Upper lobe of left lung (tissue), 6 donors: ENCODE measurements at regions not wholly inside any gene's neighbourhood (a gene's known extent, or its start where the extent isn't known, plus 50 kb on each side); places are given as distances from the start of the nearest gene placed in this dataset.
"Not testable (repeated sequence)": the region's sequence is repeated elsewhere in the genome, so short reads cannot be mapped to it uniquely, and the experiment has no call there.

Experiments used
- ATAC-seq, 2 donors: fragments of 200-7000 bp; cut with Tn5 transposase; one replicate each; pipeline ENCODE4 v1.9.1; 2022; ENCODE audit warnings: mild to moderate bottlenecking in 2 of 2, moderate library complexity in 2 of 2; ENCODE audit not compliant: low FRiP score in 2 of 2
- DNase-seq, 2 donors: peaks; one replicate each; pipeline ENCODE4 v3.0.0-alpha.2; 2019 to 2020
- H3K27ac ChIP-seq, 4 donors: fragments of 200-600 bp; sonication (generic); one replicate each; pipeline ENCODE4 v1.5.1; 2016 to 2019
- H3K27me3 ChIP-seq, 4 donors: fragments of 200-600 bp; sonication (generic); one replicate each; pipeline ENCODE4 v1.5.1; 2017 to 2019
- H3K36me3 ChIP-seq, 4 donors: fragments of 200-600 bp; sonication (generic); one replicate each; pipeline ENCODE4 v1.5.1; 2016 to 2019
- H3K4me1 ChIP-seq, 4 donors: fragments of 200-600 bp; sonication (generic); one replicate each; pipeline ENCODE4 v1.5.1; 2018 to 2019
- H3K4me3 ChIP-seq, 4 donors: fragments of 200-600 bp; sonication (generic); one replicate each; pipeline ENCODE4 v1.5.1; 2017 to 2019; ENCODE audit warnings: mild to moderate bottlenecking in 2 of 4, moderate library complexity in 1 of 4
- H3K9me3 ChIP-seq, 4 donors: fragments of 200-600 bp; sonication (generic); one replicate each; pipeline ENCODE4 v1.5.1; 2018 to 2019
- CTCF ChIP-seq, 6 experiments: fragments of 450-650 bp in 4 of 6; fragments of 200-600 bp in 2 of 6; sonication (generic) in 2 of 6; IDR thresholded peaks; one replicate each; pipeline ENCODE4 v1.5.1; 2016 to 2019; ENCODE audit warnings: antibody characterized with exemption in 6 of 6
- EP300 ChIP-seq, 4 donors: sonication (generic); formaldehyde crosslinking; IDR thresholded peaks; one replicate each; pipeline ENCODE4 v1.5.1; 2017; ENCODE audit warnings: antibody characterized with exemption in 4 of 4, control low read depth in 2 of 4
- POLR2A ChIP-seq, 4 donors: fragments of 450-650 bp; IDR thresholded peaks; one replicate each; pipeline ENCODE4 v1.5.1; 2016 to 2017; ENCODE audit warnings: antibody characterized with exemption in 4 of 4, mild to moderate bottlenecking in 2 of 4
- POLR2AphosphoS5 ChIP-seq, 2 donors: sonication (generic); formaldehyde crosslinking; IDR thresholded peaks; one replicate each; pipeline ENCODE4 v1.5.1; 2017; ENCODE audit warnings: antibody characterized with exemption in 2 of 2
- WGBS, 2 donors: methylation state at CpG; one replicate each; pipeline ENCODE4 v1.1.5; 2017 to 2018; 5-methylcytosine and 5-hydroxymethylcytosine counted together
- donor health status: DM: no; HTN: no; CAD: no; lungs with moderate emphysema.
- donor health status: DM: no; HTN: yes; CAD: no; lungs with severe emphysema.

GRCh38 chr4:177528620-177529019 lies 86.4 kb upstream of the AGA start:
- Histone ChIP-seq H3K4me3 (no peak overlapping the region), H3K36me3 (no peaks in the 10 kb centered on the region), H3K9me3 (no peaks in the 10 kb centered on the region), H3K27me3 (no peaks in the 10 kb centered on the region), H3K27ac (no peak overlapping the region), H3K4me1 (no peaks in the 10 kb centered on the region)
- ATAC-seq (no peak), DNase-seq (no peak)
- no peak for TF ChIP-seq POLR2A (IDR thresholded peaks at IDR 0.05)
- no peak for TF ChIP-seq POLR2AphosphoS5 (IDR thresholded peaks at IDR 0.05)
- no peak for TF ChIP-seq EP300 (IDR thresholded peaks at IDR 0.05)
- no peak for TF ChIP-seq CTCF (IDR thresholded peaks at IDR 0.05)
- WGBS, 2 donors: 86 to 91% methylated on average over 5 of the region's 5 CpGs

GRCh38 chr4:177530561-177530960 lies 88.3 kb upstream of the AGA start:
- TF ChIP-seq CTCF (IDR thresholded peaks at IDR 0.05) (no peak), POLR2AphosphoS5 (IDR thresholded peaks at IDR 0.05) (no peak), POLR2A (IDR thresholded peaks at IDR 0.05) (no peak), EP300 (IDR thresholded peaks at IDR 0.05) (no peak)
- no peak overlapping the region for H3K4me3 ChIP-seq
- H3K9me3 ChIP-seq: no peaks in the 10 kb centered on the region
- H3K27me3 ChIP-seq: no peaks in the 10 kb centered on the region
- H3K4me1 ChIP-seq: no peaks in the 10 kb centered on the region
- DNase-seq (no peak), ATAC-seq (no peak)
- WGBS, 2 donors: 85 to 93% methylated on average over 1 of the region's 1 CpG
- no peaks in the 10 kb centered on the region for H3K36me3 ChIP-seq
- H3K27ac ChIP-seq: no peak overlapping the region

GRCh38 chr4:177532358-177532757 lies 90.1 kb upstream of the AGA start:
- Histone ChIP-seq H3K36me3 (no peaks in the 10 kb centered on the region), H3K9me3 (peaks cover 0 to 3% (median 0%) of the 10 kb centered on the region in 4 donors), H3K4me3 (no peak overlapping the region), H3K27me3 (no peaks in the 10 kb centered on the region), H3K4me1 (no peaks in the 10 kb centered on the region), H3K27ac (no peak overlapping the region)
- no peak for ATAC-seq
- DNase-seq: no peak
- 85 to 86% methylated on average over 2 of the region's 2 CpGs for WGBS, 2 donors
- TF ChIP-seq CTCF (IDR thresholded peaks at IDR 0.05) (no peak), POLR2AphosphoS5 (IDR thresholded peaks at IDR 0.05) (no peak), EP300 (IDR thresholded peaks at IDR 0.05) (no peak), POLR2A (IDR thresholded peaks at IDR 0.05) (no peak)

- not testable (repeated sequence) for DNase-seq
These were observed 92.6 kb upstream of the AGA start for GRCh38 chr4:177534841-177535240.

GRCh38 chr4:177546745-177547144 lies 104.5 kb upstream of the AGA start:
- H3K4me3 ChIP-seq: no peak overlapping the region
- H3K36me3 ChIP-seq: no peaks in the 10 kb centered on the region
- no peak for DNase-seq
- no peaks in the 10 kb centered on the region for H3K27me3 ChIP-seq
- H3K27ac ChIP-seq: no peak overlapping the region
- no peaks in the 10 kb centered on the region for H3K4me1 ChIP-seq
- no peak for TF ChIP-seq CTCF (IDR thresholded peaks at IDR 0.05)
- ATAC-seq: no peak
- H3K9me3 ChIP-seq: no peaks in the 10 kb centered on the region

More at GRCh38 chr4:177534841-177535240, 92.6 kb upstream of the AGA start:
- H3K36me3 ChIP-seq, H3K4me1 ChIP-seq, ATAC-seq, H3K9me3 ChIP-seq, H3K27ac ChIP-seq, H3K4me3 ChIP-seq, H3K27me3 ChIP-seq: not testable (repeated sequence)
- 75 to 76% methylated on average over 3 of the region's 3 CpGs for WGBS, 2 donors
